Tibial nerve (tissue), 4 donors: ENCODE measurements at regions not wholly inside any gene's neighbourhood (a gene's known extent, or its start where the extent isn't known, plus 50 kb on each side); places are given as distances from the start of the nearest gene placed in this dataset.

Experiments
- DNase-seq, 2 donors: peaks; one replicate each; pipeline ENCODE4 v3.0.0-alpha.2; 2019; ENCODE audit warnings: low spot score in 2 of 2
- H3K27ac ChIP-seq, 4 donors: fragments of 200-600 bp; sonication (generic) in 3 of 4; one replicate each; pipeline ENCODE4 v1.5.1; 2017 to 2019; ENCODE audit warnings: mild to moderate bottlenecking in 1 of 4
- H3K27me3 ChIP-seq, 2 donors: fragments of 200-600 bp; sonication (generic) in 1 of 2; one replicate each; pipeline versions ENCODE4 v1.5.1 to v1.6.0; 2017 to 2019
- H3K36me3 ChIP-seq, 3 donors: fragments of 200-600 bp; sonication (generic); one replicate each; pipeline ENCODE4 v1.5.1; 2018 to 2019
- H3K4me1 ChIP-seq, 4 donors: fragments of 200-600 bp; sonication (generic) in 3 of 4; one replicate each; pipeline ENCODE4 v1.5.1; 2017 to 2019
- H3K4me3 ChIP-seq, 4 donors: fragments of 200-600 bp; sonication (generic) in 3 of 4; one replicate each; pipeline ENCODE4 v1.5.1; 2017 to 2019; ENCODE audit warnings: mild to moderate bottlenecking in 1 of 4, moderate library complexity in 1 of 4
- H3K9me3 ChIP-seq, 4 donors: fragments of 200-600 bp; sonication (generic) in 3 of 4; one replicate each; pipeline ENCODE4 v1.5.1; 2017 to 2019
- EP300 ChIP-seq, 2 donors: sonication (generic); formaldehyde crosslinking; IDR thresholded peaks; one replicate each; pipeline ENCODE4 v1.6.1; 2017; ENCODE audit warnings: antibody characterized with exemption in 2 of 2, mild to moderate bottlenecking in 1 of 2
- POLR2A ChIP-seq, 2 donors: fragments of 450-650 bp; IDR thresholded peaks; one replicate each; pipeline ENCODE4 v1.6.1; 2017; ENCODE audit warnings: antibody characterized with exemption in 2 of 2, mild to moderate bottlenecking in 2 of 2, moderate library complexity in 2 of 2
- WGBS, 2 donors: methylation state at CpG; one replicate each; pipeline ENCODE4 v1.1.5; 2018; 5-methylcytosine and 5-hydroxymethylcytosine counted together
- TF ChIP-seq, protein P1 (sequence below), 5 experiments: fragments of 200-600 bp in 3 of 5; fragments of 450-650 bp in 2 of 5; sonication (generic) in 3 of 5; IDR thresholded peaks; one replicate each; pipeline ENCODE4 v1.5.1; 2016 to 2019; ENCODE audit warnings: antibody characterized with exemption in 5 of 5, mild to moderate bottlenecking in 3 of 5, moderate library complexity in 2 of 5

DNA sequence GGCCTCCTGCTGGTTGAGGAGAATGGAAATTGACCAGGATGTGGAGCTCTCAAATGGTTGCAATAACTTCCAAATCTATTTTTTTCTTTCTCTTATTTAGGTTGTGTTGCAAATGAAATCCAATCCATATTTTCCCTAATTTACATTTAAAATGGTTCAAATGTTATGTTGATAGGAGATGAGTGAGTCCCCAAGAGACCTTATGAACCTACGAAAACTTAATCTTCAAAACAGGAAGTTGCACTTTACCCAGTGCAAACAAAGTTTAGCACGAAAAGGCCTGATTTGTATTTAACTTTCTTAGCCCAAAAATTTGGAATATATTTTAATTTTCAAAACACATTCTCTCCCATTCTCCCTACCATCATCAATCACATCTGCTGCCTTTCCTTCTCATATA is 59.3 kb upstream of the NDP start:
- H3K4me1 ChIP-seq, result peaks cover 0 to 3% (median 0%) of the 10 kb centered on the region in 4 donors
- DNase-seq, result no peak
- no peak overlapping the region for H3K27ac ChIP-seq
- 37 to 45% methylated on average over 2 of the region's 2 CpGs for WGBS, 2 donors
- H3K36me3 ChIP-seq, result no peaks in the 10 kb centered on the region
- no peaks in the 10 kb centered on the region for H3K9me3 ChIP-seq
- TF ChIP-seq EP300 (IDR thresholded peaks at IDR 0.05) (no peak), POLR2A (IDR thresholded peaks at IDR 0.05) (no peak)
- TF ChIP-seq, protein P1, sequence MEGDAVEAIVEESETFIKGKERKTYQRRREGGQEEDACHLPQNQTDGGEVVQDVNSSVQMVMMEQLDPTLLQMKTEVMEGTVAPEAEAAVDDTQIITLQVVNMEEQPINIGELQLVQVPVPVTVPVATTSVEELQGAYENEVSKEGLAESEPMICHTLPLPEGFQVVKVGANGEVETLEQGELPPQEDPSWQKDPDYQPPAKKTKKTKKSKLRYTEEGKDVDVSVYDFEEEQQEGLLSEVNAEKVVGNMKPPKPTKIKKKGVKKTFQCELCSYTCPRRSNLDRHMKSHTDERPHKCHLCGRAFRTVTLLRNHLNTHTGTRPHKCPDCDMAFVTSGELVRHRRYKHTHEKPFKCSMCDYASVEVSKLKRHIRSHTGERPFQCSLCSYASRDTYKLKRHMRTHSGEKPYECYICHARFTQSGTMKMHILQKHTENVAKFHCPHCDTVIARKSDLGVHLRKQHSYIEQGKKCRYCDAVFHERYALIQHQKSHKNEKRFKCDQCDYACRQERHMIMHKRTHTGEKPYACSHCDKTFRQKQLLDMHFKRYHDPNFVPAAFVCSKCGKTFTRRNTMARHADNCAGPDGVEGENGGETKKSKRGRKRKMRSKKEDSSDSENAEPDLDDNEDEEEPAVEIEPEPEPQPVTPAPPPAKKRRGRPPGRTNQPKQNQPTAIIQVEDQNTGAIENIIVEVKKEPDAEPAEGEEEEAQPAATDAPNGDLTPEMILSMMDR (IDR thresholded peaks at IDR 0.05), result no peak
- H3K4me3 ChIP-seq, result no peak overlapping the region
- H3K27me3 ChIP-seq, result peaks cover 0 to 26% of the 10 kb centered on the region in 2 donors

DNA sequence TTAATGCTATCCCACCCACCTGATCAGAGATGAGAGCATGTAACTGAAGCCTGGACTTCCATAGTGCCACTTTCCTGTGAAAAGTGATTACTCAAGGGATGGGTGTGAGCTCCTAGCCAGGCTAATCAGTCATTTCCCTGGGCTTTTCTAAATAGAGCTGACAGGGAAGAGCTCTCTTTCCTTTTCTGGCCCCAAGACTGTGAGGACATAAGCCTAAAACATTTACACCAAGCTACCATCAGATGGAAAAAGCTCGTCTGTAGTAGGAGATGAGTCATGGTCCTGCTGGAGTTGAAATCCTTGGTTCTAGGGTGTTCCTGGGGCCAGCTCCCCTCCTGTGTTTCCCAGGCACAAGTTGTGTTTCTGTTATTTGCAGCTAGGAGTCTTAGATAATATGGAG is 52.4 kb upstream of the NDP start:
- WGBS, 2 donors, result 38 to 58% methylated on average over 1 of the region's 1 CpG
- TF ChIP-seq, protein P1 (IDR thresholded peaks at IDR 0.05), result no peak
- TF ChIP-seq POLR2A (IDR thresholded peaks at IDR 0.05) (no peak), EP300 (IDR thresholded peaks at IDR 0.05) (no peak)
- DNase-seq, result no peak
- Histone ChIP-seq H3K27ac (no peak overlapping the region), H3K4me3 (no peak overlapping the region), H3K27me3 (peaks cover 0 to 16% of the 10 kb centered on the region in 2 donors), H3K9me3 (no peaks in the 10 kb centered on the region), H3K36me3 (no peaks in the 10 kb centered on the region), H3K4me1 (no peaks in the 10 kb centered on the region)
